HAP-1 (cell line): ENCODE measurements at regions not wholly inside any gene's neighbourhood (a gene's known extent, or its start where the extent isn't known, plus 50 kb on each side); places are given as distances from the start of the nearest gene placed in this dataset.

Experiments used
- DNase-seq, 2 experiments: peaks; one replicate each; pipeline ENCODE4 v3.0.0-alpha.2; 2016 to 2020; ENCODE audit warnings: low spot score in 2 of 2
- H3K27me3 ChIP-seq: fragments of 250-450 bp; sonication (Bioruptor Pico); 2 replicates; pipeline ENCODE4 v1.5.1; 2020; ENCODE audit warnings: low read depth, mild to moderate bottlenecking, moderate library complexity
- H3K36me3 ChIP-seq: fragments of 250-450 bp; sonication (Bioruptor Pico); replicated peaks from 2 replicates; pipeline ENCODE4 v1.5.1; 2020; ENCODE audit warnings: mild to moderate bottlenecking
- H3K4me1 ChIP-seq: fragments of 250-450 bp; sonication (Bioruptor Pico); 2 replicates; pipeline ENCODE4 v1.5.1; 2020; ENCODE audit warnings: mild to moderate bottlenecking
- H3K4me3 ChIP-seq: fragments of 250-450 bp; sonication (Bioruptor Pico); 2 replicates; pipeline ENCODE4 v1.5.1; 2020; ENCODE audit warnings: mild to moderate bottlenecking, moderate library complexity
- H3K9me3 ChIP-seq: fragments of 250-450 bp; sonication (Bioruptor Pico); 2 replicates; pipeline ENCODE4 v1.5.1; 2020; ENCODE audit warnings: mild to moderate bottlenecking, moderate library complexity
- in situ Hi-C: fragments of 300-500 bp; cut with MboI; formaldehyde crosslinking; loops from 3 replicates; pipeline ENCODE4 v1.14.3; 2020; ENCODE audit warnings: low sequenced_read_pairs, inconsistent platforms, mixed read lengths

DNA sequence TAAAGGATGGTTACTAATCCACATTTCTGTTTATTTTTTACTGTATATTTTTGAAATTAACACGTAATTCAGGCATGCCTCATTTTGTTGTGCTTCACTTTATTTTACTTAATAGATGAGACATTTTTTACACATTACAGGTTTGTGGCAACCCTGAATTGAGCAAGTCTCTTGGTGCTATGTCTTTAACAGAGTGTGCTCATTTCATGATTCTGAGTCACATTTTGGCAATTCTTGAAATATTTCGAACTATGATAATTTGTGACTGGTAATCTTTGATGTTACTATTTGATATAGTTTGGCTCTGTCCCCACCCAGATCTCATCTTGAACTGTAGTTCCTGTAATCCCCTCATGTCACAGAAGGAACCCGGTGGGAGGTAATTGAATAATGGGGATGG is 1120.5 kb upstream of the FLRT2 start:
- no peaks in the 10 kb centered on the region for H3K36me3 ChIP-seq
- H3K4me3 ChIP-seq = no peak overlapping the region
- DNase-seq = no peak
- H3K27me3 ChIP-seq = no peaks in the 10 kb centered on the region
- H3K4me1 ChIP-seq = peaks cover 14% of the 10 kb centered on the region
- in situ Hi-C loops = no loop called here
- peaks cover 5% of the 10 kb centered on the region; the same call in 1 of the 2 replicates for H3K9me3 ChIP-seq

DNA sequence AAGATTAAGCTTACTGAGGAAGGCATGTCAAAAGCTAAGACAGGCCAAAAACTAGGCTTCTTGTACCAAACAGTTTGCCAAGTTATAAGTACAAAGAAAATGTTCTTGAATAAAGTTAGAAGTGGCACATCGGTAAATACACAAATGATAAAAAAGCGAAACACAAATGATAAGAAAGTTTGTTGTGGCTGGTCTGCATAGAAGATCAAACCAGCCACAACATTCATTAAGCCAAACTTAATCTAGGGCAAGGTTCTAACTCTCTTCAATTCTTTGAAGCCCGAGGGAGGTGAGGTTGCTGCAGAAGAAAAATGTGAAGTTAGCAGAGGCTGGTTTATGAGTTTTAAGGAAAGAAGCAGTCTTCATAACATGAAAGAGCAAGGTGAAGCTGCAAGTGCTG is 1119.6 kb upstream of the FLRT2 start:
- Histone ChIP-seq H3K36me3 (no peaks in the 10 kb centered on the region), H3K4me3 (no peak overlapping the region), H3K4me1 (peaks cover 12% of the 10 kb centered on the region), H3K27me3 (no peaks in the 10 kb centered on the region), H3K9me3 (peaks cover 5% of the 10 kb centered on the region; the same call in 1 of the 2 replicates)
- DNase-seq = no peak
- in situ Hi-C loops = no loop called here

GRCh38 chr14:84420221-84420620 is 1109.7 kb upstream of the FLRT2 start:
- peak in 1 of 2 experiments; percentile 34 for DNase-seq
- Histone ChIP-seq H3K4me3 (no peak overlapping the region), H3K9me3 (no peaks in the 10 kb centered on the region)

GRCh38 chr14:84421621-84422020 is 1108.3 kb upstream of the FLRT2 start:
- Histone ChIP-seq H3K9me3 (no peaks in the 10 kb centered on the region), H3K36me3 (no peaks in the 10 kb centered on the region), H3K27me3 (no peaks in the 10 kb centered on the region), H3K4me1 (peaks cover 20% of the 10 kb centered on the region), H3K4me3 (no peak overlapping the region)
- DNase-seq = peak in 1 of 2 experiments; percentile 52
- in situ Hi-C loops = no loop called here

More at GRCh38 chr14:84420221-84420620, 1109.7 kb upstream of the FLRT2 start:
- no peaks in the 10 kb centered on the region for H3K36me3 ChIP-seq
- peaks cover 20% of the 10 kb centered on the region for H3K4me1 ChIP-seq
- no peaks in the 10 kb centered on the region for H3K27me3 ChIP-seq
- in situ Hi-C loops = no loop called here

GRCh38 chr14:84425968-84426367 is 1104.0 kb upstream of the FLRT2 start:
- peaks cover 10% of the 10 kb centered on the region for H3K4me1 ChIP-seq
- H3K9me3 ChIP-seq = no peaks in the 10 kb centered on the region
- H3K4me3 ChIP-seq = no peak overlapping the region
- in situ Hi-C loops = no loop called here
- H3K36me3 ChIP-seq = no peaks in the 10 kb centered on the region
- no peak for DNase-seq
- H3K27me3 ChIP-seq = no peaks in the 10 kb centered on the region

DNA sequence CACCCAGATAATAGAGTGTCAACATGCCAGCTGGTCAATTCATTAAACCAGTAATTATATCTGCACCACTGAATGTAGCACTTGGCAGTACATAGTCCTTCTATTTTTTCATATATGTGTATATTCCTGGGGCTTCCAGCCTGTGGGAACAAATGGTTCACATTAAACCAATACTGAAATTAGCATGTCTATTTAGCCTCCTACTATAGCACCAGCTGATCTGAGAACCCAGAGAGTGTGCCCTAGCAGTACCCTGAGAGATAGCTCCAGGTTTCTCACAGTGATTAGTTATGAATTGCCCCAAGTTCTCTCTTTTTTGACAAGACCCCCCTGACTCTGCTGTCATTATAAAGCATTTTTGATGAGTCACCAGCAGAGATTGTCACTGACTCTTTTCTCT is 1097.3 kb upstream of the FLRT2 start:
- H3K36me3 ChIP-seq = no peaks in the 10 kb centered on the region
- H3K9me3 ChIP-seq = no peaks in the 10 kb centered on the region
- H3K4me1 ChIP-seq = 0 out of 2 replicates have a peak, but pooled peaks cover 3% of the 10 kb centered on the region
- in situ Hi-C loops = no loop called here
- H3K27me3 ChIP-seq = no peaks in the 10 kb centered on the region
- no peak overlapping the region for H3K4me3 ChIP-seq
- no peak for DNase-seq

DNA sequence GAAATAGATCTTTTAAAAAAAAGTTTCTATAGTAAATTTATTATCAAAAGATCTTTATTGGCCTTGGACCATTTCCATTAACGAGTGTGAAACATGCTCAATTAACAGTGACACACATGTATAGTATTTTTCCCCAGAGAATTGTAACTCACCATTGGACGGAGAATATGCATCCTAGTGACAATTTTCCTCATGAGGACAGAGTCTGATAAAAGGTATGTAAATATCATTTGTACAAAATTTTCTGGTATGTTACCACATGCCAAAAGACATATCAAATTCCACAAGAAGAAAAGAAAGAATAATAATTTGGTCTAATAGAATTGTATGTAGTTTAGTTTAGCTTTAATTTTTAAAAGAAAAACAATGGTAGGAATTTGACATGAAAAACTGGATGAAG is 1096.0 kb upstream of the FLRT2 start:
- Histone ChIP-seq H3K9me3 (no peaks in the 10 kb centered on the region), H3K27me3 (no peaks in the 10 kb centered on the region), H3K4me1 (0 out of 2 replicates have a peak, but pooled peaks cover 3% of the 10 kb centered on the region), H3K4me3 (no peak overlapping the region), H3K36me3 (no peaks in the 10 kb centered on the region)
- DNase-seq = no peak
- in situ Hi-C loops = no loop called here

GRCh38 chr14:84435820-84436324 is 1094.1 kb upstream of the FLRT2 start:
- Histone ChIP-seq H3K27me3 (no peaks in the 10 kb centered on the region), H3K36me3 (no peaks in the 10 kb centered on the region), H3K4me1 (0 out of 2 replicates have a peak, but pooled peaks cover 3% of the 10 kb centered on the region), H3K4me3 (no peak overlapping the region), H3K9me3 (no peaks in the 10 kb centered on the region)
- in situ Hi-C loops = no loop called here
- DNase-seq = no peak

DNA sequence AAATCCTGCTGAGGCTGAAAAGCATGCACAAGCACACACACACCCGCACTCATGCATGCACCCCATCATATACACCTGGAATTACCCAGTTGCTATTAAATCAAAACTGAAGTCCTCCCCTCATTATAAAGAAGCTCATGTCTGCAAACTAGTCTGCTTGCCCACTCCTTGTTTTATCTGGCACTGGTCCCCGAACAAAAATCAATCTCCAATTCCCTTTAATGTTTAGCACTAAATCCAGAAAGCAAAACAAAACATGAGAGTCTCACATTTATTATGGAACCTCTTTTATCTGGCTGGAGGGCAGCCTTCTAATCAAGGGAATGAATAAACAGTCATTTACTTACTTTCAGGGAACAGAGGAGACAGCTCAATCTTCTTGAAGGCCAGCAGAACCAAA is 1093.4 kb upstream of the FLRT2 start:
- no peak for DNase-seq
- H3K27me3 ChIP-seq = no peaks in the 10 kb centered on the region
- H3K4me1 ChIP-seq = 0 out of 2 replicates have a peak, but pooled peaks cover 3% of the 10 kb centered on the region
- in situ Hi-C loops = no loop called here
- H3K36me3 ChIP-seq = no peaks in the 10 kb centered on the region
- H3K9me3 ChIP-seq = no peaks in the 10 kb centered on the region
- no peak overlapping the region for H3K4me3 ChIP-seq

DNA sequence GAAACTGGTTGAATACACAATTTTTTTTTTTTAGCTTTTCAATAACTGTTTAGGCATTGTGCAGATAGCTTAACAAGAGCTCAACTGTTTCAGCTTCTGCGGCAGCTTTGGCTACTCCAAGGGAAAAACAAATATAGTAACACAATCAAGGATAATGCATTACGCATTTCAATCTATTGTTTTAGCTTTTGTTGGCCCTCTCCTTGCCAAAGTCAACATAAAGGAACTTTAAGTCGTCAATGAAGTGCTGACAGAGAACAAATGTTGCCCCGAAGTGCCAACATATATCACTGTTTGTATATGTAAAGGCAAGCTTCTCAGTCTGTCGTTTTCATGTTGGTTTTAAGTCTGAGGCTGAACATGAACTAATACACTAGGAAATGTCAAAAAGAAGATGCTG is 1087.4 kb upstream of the FLRT2 start:
- in situ Hi-C loops = no loop called here
- H3K27me3 ChIP-seq = no peaks in the 10 kb centered on the region
- no peak overlapping the region for H3K4me3 ChIP-seq
- no peaks in the 10 kb centered on the region for H3K36me3 ChIP-seq
- H3K9me3 ChIP-seq = no peaks in the 10 kb centered on the region
- peaks cover 5% of the 10 kb centered on the region; the same call in 1 of the 2 replicates for H3K4me1 ChIP-seq
- peak; percentile 8 to 29 for DNase-seq

GRCh38 chr14:84445486-84445885 is 1084.5 kb upstream of the FLRT2 start:
- no peaks in the 10 kb centered on the region for H3K9me3 ChIP-seq
- no peak overlapping the region for H3K4me3 ChIP-seq
- H3K27me3 ChIP-seq = no peaks in the 10 kb centered on the region
- peaks cover 5% of the 10 kb centered on the region; the same call in 1 of the 2 replicates for H3K4me1 ChIP-seq
- H3K36me3 ChIP-seq = no peaks in the 10 kb centered on the region
- no peak for DNase-seq
- in situ Hi-C loops = no loop called here

- Histone ChIP-seq H3K4me1 (peaks cover 5% of the 10 kb centered on the region; the same call in 1 of the 2 replicates), H3K4me3 (no peak overlapping the region), H3K27me3 (no peaks in the 10 kb centered on the region), H3K9me3 (no peaks in the 10 kb centered on the region), H3K36me3 (no peaks in the 10 kb centered on the region)
- DNase-seq = no peak
- in situ Hi-C loops = no loop called here
Observed at GRCh38 chr14:84446250-84446649, 1083.7 kb upstream of the FLRT2 start.

DNA sequence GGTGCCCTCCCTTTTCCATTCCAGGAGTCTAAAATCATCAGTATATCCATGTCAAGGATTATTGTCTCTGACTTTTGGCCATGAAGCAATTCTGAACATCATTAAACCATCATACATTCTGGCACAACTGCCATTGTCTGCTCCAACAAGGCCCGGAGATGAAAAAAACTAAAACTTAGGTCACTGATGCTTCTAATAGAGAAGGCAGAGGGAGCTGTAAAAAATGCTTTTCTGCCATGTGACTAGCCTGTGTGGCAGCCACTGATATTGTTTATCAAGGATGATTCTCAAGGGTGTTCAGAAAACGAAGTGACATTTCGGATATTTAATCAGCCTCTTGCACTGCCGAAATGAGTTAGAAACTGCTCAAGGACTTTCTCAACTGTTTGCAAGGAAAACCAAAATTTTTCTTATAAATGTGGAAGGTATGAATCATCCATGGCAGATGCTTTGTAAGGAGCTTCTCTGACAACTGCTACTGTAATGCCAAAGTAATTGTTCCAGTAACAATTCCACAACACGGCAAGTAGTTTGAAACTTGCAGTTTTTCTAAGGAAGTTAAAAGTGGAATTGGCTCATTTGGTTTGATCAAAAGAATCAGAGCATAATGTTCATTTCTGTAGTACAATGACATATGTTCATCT is 1076.5 kb upstream of the FLRT2 start:
- in situ Hi-C loops = no loop called here
- DNase-seq = no peak
- no peaks in the 10 kb centered on the region for H3K9me3 ChIP-seq
- H3K27me3 ChIP-seq = no peaks in the 10 kb centered on the region
- H3K4me3 ChIP-seq = no peak overlapping the region
- no peaks in the 10 kb centered on the region for H3K4me1 ChIP-seq
- no peaks in the 10 kb centered on the region for H3K36me3 ChIP-seq

DNA sequence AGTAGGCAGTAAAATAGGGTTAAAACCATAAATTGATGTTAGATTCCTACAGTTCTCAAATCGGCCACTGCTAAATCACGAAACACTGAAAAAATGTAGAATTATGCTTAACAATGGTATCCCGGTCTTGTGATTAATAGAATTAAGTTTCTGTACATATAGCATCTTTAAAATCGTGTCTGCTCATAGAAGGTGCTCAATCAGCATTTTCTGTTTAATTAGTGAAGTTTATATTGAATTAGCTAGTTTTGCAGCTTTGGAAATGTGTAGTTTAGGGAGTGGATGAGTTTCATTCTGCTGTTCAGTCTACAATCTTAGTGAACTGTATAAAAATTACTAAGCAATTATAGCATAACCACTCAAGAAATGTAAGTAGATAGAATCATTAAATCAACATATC is 1075.8 kb upstream of the FLRT2 start:
- in situ Hi-C loops = no loop called here
- no peaks in the 10 kb centered on the region for H3K4me1 ChIP-seq
- DNase-seq = no peak
- no peaks in the 10 kb centered on the region for H3K27me3 ChIP-seq
- no peak overlapping the region for H3K4me3 ChIP-seq
- H3K9me3 ChIP-seq = no peaks in the 10 kb centered on the region
- H3K36me3 ChIP-seq = no peaks in the 10 kb centered on the region
